HCT116 (cell line): ENCODE measurements at regions not wholly inside any gene's neighbourhood (a gene's known extent, or its start where the extent isn't known, plus 50 kb on each side); places are given as distances from the start of the nearest gene placed in this dataset.

Experiments used
- ATF3 ChIP-seq: IDR thresholded peaks from 2 replicates; pipeline ENCODE4 v1.6.1; 2012
- CTCF ChIP-seq, 3 experiments: fragments of 200-600 bp in 1 of 3; sonication (generic) in 1 of 3; IDR thresholded peaks in 2 of 3; conservative IDR thresholded peaks in 1 of 3; 2 replicates each; pipeline ENCODE4 v1.5.1; 2012 to 2017; ENCODE audit warnings: low read depth in 2 of 3, low read length in 2 of 3, antibody characterized with exemption in 1 of 3, borderline replicate concordance in 1 of 3, control low read depth in 1 of 3, mild to moderate bottlenecking in 1 of 3, mixed read lengths in 1 of 3, mixed run types in 1 of 3, moderate library complexity in 1 of 3; ENCODE audit not compliant: insufficient read depth in 1 of 3
- EZH2 ChIP-seq: fragments of 200-600 bp; sonication (generic); IDR thresholded peaks from 2 replicates; pipeline ENCODE4 v1.6.1; 2017; ENCODE audit warnings: antibody characterized with exemption, mixed run types
- MAX ChIP-seq: IDR thresholded peaks from 2 replicates; pipeline ENCODE4 v1.6.1; 2012
- POLR2A ChIP-seq: IDR thresholded peaks from 2 replicates; pipeline ENCODE4 v1.7.0; 2011; ENCODE audit warnings: borderline replicate concordance; ENCODE audit not compliant: insufficient read depth, insufficient read length; ENCODE audit errors: extremely low read depth
- POLR2AphosphoS5 ChIP-seq: IDR thresholded peaks from 2 replicates; pipeline ENCODE4 v1.6.1; 2011; ENCODE audit warnings: mild to moderate bottlenecking, low read depth, low read length, moderate library complexity
- RAD21 ChIP-seq: IDR thresholded peaks from 2 replicates; pipeline ENCODE4 v1.6.1; 2012; ENCODE audit warnings: low read depth, mild to moderate bottlenecking
- SIN3A ChIP-seq: IDR thresholded peaks from 2 replicates; pipeline ENCODE4 v1.6.1; 2012; ENCODE audit warnings: low read depth
- ZBTB33 ChIP-seq: IDR thresholded peaks from 2 replicates; pipeline ENCODE4 v1.6.1; 2011; ENCODE audit warnings: mild to moderate bottlenecking, low read length, moderate library complexity; ENCODE audit not compliant: insufficient replicate concordance; ENCODE audit errors: extremely low read depth

DNA sequence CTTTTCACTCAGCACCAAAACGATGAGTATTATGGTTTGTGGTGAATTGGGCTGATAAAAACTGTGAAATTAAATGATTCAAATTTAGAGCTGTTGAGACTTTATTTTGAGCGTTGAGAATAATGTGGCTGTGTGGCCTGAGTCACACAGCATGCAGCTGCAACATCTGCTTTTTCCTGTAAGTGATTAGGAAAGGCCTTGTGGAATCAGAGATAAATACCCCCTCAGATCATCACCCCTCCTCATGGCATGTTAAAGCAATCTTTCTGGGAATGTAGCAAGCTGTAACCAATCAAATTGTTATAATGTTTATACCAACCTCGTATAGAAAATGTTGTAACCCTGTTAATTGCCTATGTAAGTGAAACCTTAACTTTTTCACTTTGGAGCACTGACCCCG lies 90.0 kb upstream of the GRPR start:
- TF ChIP-seq RAD21 (no peak), SIN3A (no peak), CTCF (IDR thresholded peaks at IDR 0.05 in 2 of 3, conservative IDR thresholded peaks at IDR 0.05 in 1 of 3; ENCODE audit: borderline replicate concordance in 1 of 3, insufficient read depth in 1 of 3, low read depth in 2 of 3, low read length in 2 of 3) (no peak), ATF3 (no peak), POLR2A (no peak), EZH2 (no peak), POLR2AphosphoS5 (no peak), ZBTB33 (no peak), MAX (no peak)
